RCC 7860 (cell line): ENCODE measurements at regions not wholly inside any gene's neighbourhood (a gene's known extent, or its start where the extent isn't known, plus 50 kb on each side); places are given as distances from the start of the nearest gene placed in this dataset.
"Not testable (repeated sequence)": the region's sequence is repeated elsewhere in the genome, so short reads cannot be mapped to it uniquely, and the experiment has no call there.

ENCODE experiments used
- DNase-seq: peaks from one replicate; pipeline ENCODE4 v3.0.0-alpha.2; 2015; ENCODE audit warnings: low spot score
- FAIRE-seq: peaks from 2 replicates; lab custom pipeline; 2012; peaks lifted over from hg19 to GRCh38; lab: Jason Lieb, UNC

- FAIRE-seq = no peak
- no peak for DNase-seq
Measured at GRCh38 chr13:79190932-79191331, 215.1 kb downstream of the RBM26 start.

GRCh38 chr13:79187917-79188690, 218.0 kb downstream of the RBM26 start:
- FAIRE-seq (no peak), DNase-seq (no peak)

GRCh38 chr13:79185580-79185979, 220.5 kb downstream of the RBM26 start:
- FAIRE-seq = no peak

GRCh38 chr13:79183231-79183630, 222.8 kb downstream of the RBM26 start:
- no peak for FAIRE-seq
- no peak for DNase-seq

More at GRCh38 chr13:79185580-79185979, 220.5 kb downstream of the RBM26 start:
- DNase-seq = no peak

- not testable (repeated sequence) for DNase-seq, FAIRE-seq
Measured at GRCh38 chr13:79173691-79174090, 232.4 kb downstream of the RBM26 start.

- not testable (repeated sequence) for FAIRE-seq, DNase-seq
Measured at GRCh38 chr13:79172924-79173323, 233.1 kb downstream of the RBM26 start.

GRCh38 chr13:79171141-79172061, 234.7 kb downstream of the RBM26 start:
- no peak for DNase-seq

GRCh38 chr13:79160818-79161217, 245.2 kb downstream of the RBM26 start:
- FAIRE-seq = no peak
- no peak for DNase-seq

More at GRCh38 chr13:79171141-79172061, 234.7 kb downstream of the RBM26 start:
- FAIRE-seq = no peak

- DNase-seq (no peak), FAIRE-seq (no peak)
Measured at GRCh38 chr13:79155883-79156282, 250.2 kb downstream of the RBM26 start.

- no peak for FAIRE-seq
Measured at GRCh38 chr13:79149210-79149609, 256.8 kb downstream of the RBM26 start.

GRCh38 chr13:79141082-79141481, 265.0 kb downstream of the RBM26 start:
- no peak for DNase-seq
- no peak for FAIRE-seq

More at GRCh38 chr13:79149210-79149609, 256.8 kb downstream of the RBM26 start:
- no peak for DNase-seq

- peak; percentile 83 for FAIRE-seq
- DNase-seq = peak; percentile 76
Measured at GRCh38 chr13:79128158-79128557, 277.9 kb downstream of the RBM26 start.

- FAIRE-seq = no peak
- DNase-seq = no peak
Measured at GRCh38 chr13:79126706-79127105, 279.3 kb downstream of the RBM26 start.

- DNase-seq = no peak
Measured at GRCh38 chr13:79124183-79124582, 281.9 kb downstream of the RBM26 start.

GRCh38 chr13:79121286-79121685, 284.8 kb downstream of the RBM26 start:
- no peak for DNase-seq
- FAIRE-seq = no peak

More at GRCh38 chr13:79124183-79124582, 281.9 kb downstream of the RBM26 start:
- FAIRE-seq = no peak

GRCh38 chr13:79119578-79120107, 286.4 kb downstream of the RBM26 start:
- no peak for FAIRE-seq

GRCh38 chr13:79112016-79112415, 294.0 kb downstream of the RBM26 start:
- DNase-seq = no peak
- FAIRE-seq = no peak

More at GRCh38 chr13:79119578-79120107, 286.4 kb downstream of the RBM26 start:
- no peak for DNase-seq

GRCh38 chr13:79108914-79109643, 297.0 kb downstream of the RBM26 start:
- FAIRE-seq (no peak), DNase-seq (no peak)

- FAIRE-seq (no peak), DNase-seq (no peak)
Measured at GRCh38 chr13:79098596-79098995, 307.5 kb downstream of the RBM26 start.

GRCh38 chr13:79097201-79097600, 308.9 kb downstream of the RBM26 start:
- DNase-seq = no peak
- no peak for FAIRE-seq
